H9 (cell line): ENCODE measurements at regions not wholly inside any gene's neighbourhood (a gene's known extent, or its start where the extent isn't known, plus 50 kb on each side); places are given as distances from the start of the nearest gene placed in this dataset.

Source experiments
- DNase-seq: peaks from one replicate; pipeline ENCODE4 v3.0.0-alpha.2; 2017
- H2AFZ ChIP-seq: one replicate; pipeline ENCODE4 v1.6.1; 2013; ENCODE audit warnings: mild to moderate bottlenecking, low read length, control low read depth, moderate library complexity
- H2AK5ac ChIP-seq: 2 replicates; pipeline ENCODE4 v1.6.1; 2013; ENCODE audit warnings: low read length, control low read depth, mixed read lengths; ENCODE audit not compliant: insufficient read length
- H2BK120ac ChIP-seq: one replicate; pipeline ENCODE4 v1.6.1; 2013; ENCODE audit warnings: low read depth, mild to moderate bottlenecking, low read length, control low read depth, inconsistent platforms; ENCODE audit not compliant: poor library complexity, severe bottlenecking
- H2BK12ac ChIP-seq: 2 replicates; pipeline ENCODE4 v1.6.1; 2013; ENCODE audit warnings: low read length, control low read depth, mixed read lengths, low read depth; ENCODE audit not compliant: insufficient read length
- H2BK15ac ChIP-seq: 2 replicates; pipeline ENCODE4 v1.6.1; 2013; ENCODE audit warnings: low read depth, low read length, control low read depth
- H2BK20ac ChIP-seq: one replicate; pipeline ENCODE4 v1.6.1; 2013; ENCODE audit warnings: low read depth, mild to moderate bottlenecking, low read length, control low read depth, inconsistent platforms; ENCODE audit not compliant: poor library complexity, severe bottlenecking
- H2BK5ac ChIP-seq: 2 replicates; pipeline ENCODE4 v1.6.1; 2013; ENCODE audit warnings: low read length, control low read depth, mixed read lengths; ENCODE audit not compliant: insufficient read length
- H3K14ac ChIP-seq: 2 replicates; pipeline ENCODE4 v1.6.1; 2013; ENCODE audit warnings: low read length, control low read depth; ENCODE audit not compliant: insufficient read depth
- H3K18ac ChIP-seq: 2 replicates; pipeline ENCODE4 v1.6.1; 2013; ENCODE audit warnings: low read depth, mild to moderate bottlenecking, mixed read lengths, low read length, control low read depth; ENCODE audit not compliant: insufficient read length
- H3K23ac ChIP-seq: 2 replicates; pipeline ENCODE4 v1.6.1; 2013; ENCODE audit warnings: low read length, control low read depth, mixed read lengths, low read depth; ENCODE audit not compliant: insufficient read length
- H3K23me2 ChIP-seq: 2 replicates; pipeline ENCODE4 v1.6.1; 2013; ENCODE audit warnings: low read depth, mild to moderate bottlenecking, mixed read lengths, low read length, control low read depth; ENCODE audit not compliant: insufficient read length, poor library complexity, severe bottlenecking
- H3K27ac ChIP-seq: 2 replicates; pipeline ENCODE4 v1.5.1; 2013; ENCODE audit warnings: low read length, control low read depth, mixed read lengths, low read depth; ENCODE audit not compliant: insufficient read length
- H3K27me3 ChIP-seq: 2 replicates; pipeline ENCODE4 v1.6.1; 2013; ENCODE audit warnings: low read length, control low read depth, inconsistent platforms; ENCODE audit not compliant: insufficient read depth
- H3K4ac ChIP-seq: 2 replicates; pipeline ENCODE4 v1.6.1; 2013; ENCODE audit warnings: low read depth, mild to moderate bottlenecking, control low read depth, inconsistent platforms, low read length, moderate library complexity
- H3K4me1 ChIP-seq: 2 replicates; pipeline ENCODE4 v1.6.1; 2013; ENCODE audit warnings: low read length, control low read depth, inconsistent platforms; ENCODE audit not compliant: insufficient read depth
- H3K4me2 ChIP-seq: 2 replicates; pipeline ENCODE4 v1.6.1; 2013; ENCODE audit warnings: low read length, control low read depth, mixed read lengths; ENCODE audit not compliant: insufficient read length, insufficient read depth
- H3K56ac ChIP-seq: 2 replicates; pipeline ENCODE4 v1.6.1; 2013; ENCODE audit warnings: low read depth, mild to moderate bottlenecking, mixed read lengths, low read length, control low read depth; ENCODE audit not compliant: insufficient read length
- H3K79me1 ChIP-seq: 2 replicates; pipeline ENCODE4 v1.6.1; 2013; ENCODE audit warnings: low read depth, mild to moderate bottlenecking, moderate library complexity, low read length, control low read depth, inconsistent platforms; ENCODE audit not compliant: insufficient read depth, poor library complexity, severe bottlenecking
- H3K79me2 ChIP-seq: 2 replicates; pipeline ENCODE4 v1.6.1; 2013; ENCODE audit warnings: low read length, control low read depth, inconsistent platforms; ENCODE audit not compliant: insufficient read depth
- H3K9ac ChIP-seq: 2 replicates; pipeline ENCODE4 v1.6.1; 2013; ENCODE audit warnings: low read length, control low read depth, mixed read lengths; ENCODE audit not compliant: insufficient read length; ENCODE audit errors: extremely low read depth
- H3K9me3 ChIP-seq: one replicate; pipeline ENCODE4 v1.6.1; 2013; ENCODE audit warnings: low read depth, low read length, inconsistent platforms; ENCODE audit not compliant: control insufficient read depth
- H3T11ph ChIP-seq: one replicate; pipeline ENCODE4 v1.6.1; 2013; ENCODE audit warnings: mild to moderate bottlenecking, low read length, control low read depth, inconsistent platforms
- H4K20me1 ChIP-seq: one replicate; pipeline ENCODE4 v1.6.1; 2013; ENCODE audit not compliant: control insufficient read depth, insufficient read length, insufficient read depth
- H4K5ac ChIP-seq: 2 replicates; pipeline ENCODE4 v1.6.1; 2013; ENCODE audit warnings: low read depth, mild to moderate bottlenecking, mixed read lengths, low read length, control low read depth; ENCODE audit not compliant: insufficient read length
- H4K8ac ChIP-seq: replicated peaks from 2 replicates; pipeline ENCODE4 v1.6.1; 2013; ENCODE audit warnings: low read length, control low read depth, mixed read lengths, low read depth; ENCODE audit not compliant: insufficient read length
- H4K91ac ChIP-seq: 2 replicates; pipeline ENCODE4 v1.6.1; 2013; ENCODE audit warnings: low read depth, mild to moderate bottlenecking, moderate library complexity, mixed read lengths, low read length, control low read depth; ENCODE audit not compliant: insufficient read length
- H3K27ac Mint-ChIP-seq, 3 experiments: 2 replicates in 2 of 3; 3 replicates in 1 of 3; pipeline ENCODE4 v1.8.0; 2020 to 2021; ENCODE audit warnings: mixed read lengths in 3 of 3, mild to moderate bottlenecking in 1 of 3, moderate library complexity in 1 of 3
- H3K27me3 Mint-ChIP-seq: 2 replicates; pipeline ENCODE4 v1.8.0; 2021; ENCODE audit warnings: low read depth, mild to moderate bottlenecking, moderate library complexity, mixed read lengths
- H3K36me3 Mint-ChIP-seq, 3 experiments: 2 replicates in 2 of 3; 3 replicates in 1 of 3; pipeline ENCODE4 v1.8.0; 2020 to 2021; ENCODE audit warnings: low read depth in 3 of 3, mixed read lengths in 3 of 3; ENCODE audit not compliant: insufficient read depth in 1 of 3
- H3K4me1 Mint-ChIP-seq, 2 experiments: 2 replicates each; pipeline ENCODE4 v1.8.0; 2020; ENCODE audit warnings: mixed read lengths in 2 of 2
- H3K4me3 Mint-ChIP-seq, 2 experiments: 2 replicates in 1 of 2; 3 replicates in 1 of 2; pipeline ENCODE4 v1.8.0; 2020 to 2021; ENCODE audit warnings: mild to moderate bottlenecking in 2 of 2, mixed read lengths in 2 of 2, moderate library complexity in 1 of 2
- H3K9me3 Mint-ChIP-seq, 2 experiments: 2 replicates in 1 of 2; 3 replicates in 1 of 2; pipeline ENCODE4 v1.8.0; 2020; ENCODE audit warnings: mild to moderate bottlenecking in 2 of 2, mixed read lengths in 2 of 2, moderate library complexity in 1 of 2
- WGBS: extraction: QIAGEN DNeasy Blood & Tissue Kit; methylation state at CpG from one replicate; pipeline ENCODE4 v1.1.7; 2013; ENCODE audit warnings: missing lambda C conversion rate, low lambda C conversion rate, mixed read lengths; ENCODE audit not compliant: insufficient read length; ENCODE audit errors: extremely low coverage; 5-methylcytosine and 5-hydroxymethylcytosine counted together
- TF ChIP-seq, protein P1 (sequence below): fragments of 200-600 bp; sonication (generic); conservative IDR thresholded peaks from 3 replicates; pipeline ENCODE4 v1.8.0; 2021; ENCODE audit warnings: antibody characterized with exemption, mild to moderate bottlenecking

DNA sequence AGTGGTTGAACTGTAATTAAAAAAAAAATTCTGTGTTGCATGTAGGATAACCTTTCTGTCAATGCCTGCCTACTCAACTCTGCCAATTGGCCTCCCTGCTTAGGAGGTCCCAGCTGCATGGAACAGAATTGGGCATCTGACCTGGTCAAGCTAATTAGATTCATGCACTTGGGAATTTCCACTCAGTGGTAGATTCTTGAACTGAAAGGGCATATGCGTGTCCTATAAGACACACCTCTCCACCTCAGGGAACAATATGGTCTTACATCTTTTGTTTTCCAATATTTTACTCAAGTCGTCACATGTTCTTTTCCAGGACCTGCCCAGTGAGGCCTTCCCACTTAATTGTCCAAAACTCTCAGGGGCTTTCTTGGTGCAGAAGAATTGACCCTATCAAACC lies 68.1 kb upstream of the TLK1 start:
- Histone ChIP-seq H2BK20ac (no peak overlapping the region), H4K20me1 (no peaks in the 10 kb centered on the region), H3T11ph (no peak overlapping the region), H3K9me3 (no peaks in the 10 kb centered on the region), H3K14ac (no peak overlapping the region), H4K8ac (no peak overlapping the region), H3K4me2 (no peak overlapping the region), H2BK120ac (no peak overlapping the region), H3K27me3 (no peaks in the 10 kb centered on the region), H3K27ac (no peak overlapping the region), H3K23me2 (no peaks in the 10 kb centered on the region), H3K23ac (no peak overlapping the region), H3K9ac (no peak overlapping the region), H2BK5ac (no peak overlapping the region), H2BK15ac (no peak overlapping the region), H2AFZ (no peak overlapping the region), H3K56ac (no peak overlapping the region), H3K79me1 (no peaks in the 10 kb centered on the region), H4K5ac (no peak overlapping the region), H4K91ac (no peak overlapping the region), H2AK5ac (no peak overlapping the region), H3K4ac (no peak overlapping the region), H3K18ac (no peak overlapping the region), H2BK12ac (no peak overlapping the region), H3K4me1 (no peaks in the 10 kb centered on the region), H3K79me2 (no peaks in the 10 kb centered on the region)
- peaks cover 0 to 4% of the 10 kb centered on the region in 2 experiments; a peak in 1 of 4 replicates for H3K4me1 Mint-ChIP-seq
- H3K36me3 Mint-ChIP-seq, result peaks cover 4 to 12% (median 5%) of the 10 kb centered on the region in 3 experiments; a peak in 4 of 7 replicates
- no peak overlapping the region for H3K4me3 Mint-ChIP-seq
- no peak overlapping the region for H3K27ac Mint-ChIP-seq
- H3K27me3 Mint-ChIP-seq, result no peaks in the 10 kb centered on the region
- peaks cover 4 to 7% of the 10 kb centered on the region in 2 experiments for H3K9me3 Mint-ChIP-seq
- DNase-seq, result no peak
- no CpG with 5 or more reads among the region's 2 CpGs for whole genome bisulfite sequencing
- TF ChIP-seq, protein P1, sequence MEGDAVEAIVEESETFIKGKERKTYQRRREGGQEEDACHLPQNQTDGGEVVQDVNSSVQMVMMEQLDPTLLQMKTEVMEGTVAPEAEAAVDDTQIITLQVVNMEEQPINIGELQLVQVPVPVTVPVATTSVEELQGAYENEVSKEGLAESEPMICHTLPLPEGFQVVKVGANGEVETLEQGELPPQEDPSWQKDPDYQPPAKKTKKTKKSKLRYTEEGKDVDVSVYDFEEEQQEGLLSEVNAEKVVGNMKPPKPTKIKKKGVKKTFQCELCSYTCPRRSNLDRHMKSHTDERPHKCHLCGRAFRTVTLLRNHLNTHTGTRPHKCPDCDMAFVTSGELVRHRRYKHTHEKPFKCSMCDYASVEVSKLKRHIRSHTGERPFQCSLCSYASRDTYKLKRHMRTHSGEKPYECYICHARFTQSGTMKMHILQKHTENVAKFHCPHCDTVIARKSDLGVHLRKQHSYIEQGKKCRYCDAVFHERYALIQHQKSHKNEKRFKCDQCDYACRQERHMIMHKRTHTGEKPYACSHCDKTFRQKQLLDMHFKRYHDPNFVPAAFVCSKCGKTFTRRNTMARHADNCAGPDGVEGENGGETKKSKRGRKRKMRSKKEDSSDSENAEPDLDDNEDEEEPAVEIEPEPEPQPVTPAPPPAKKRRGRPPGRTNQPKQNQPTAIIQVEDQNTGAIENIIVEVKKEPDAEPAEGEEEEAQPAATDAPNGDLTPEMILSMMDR, result no peak
